ENCODE measurements at regions not wholly inside any gene's neighbourhood (a gene's known extent, or its start where the extent isn't known, plus 50 kb on each side); places are given as distances from the start of the nearest gene placed in this dataset.

DNA sequence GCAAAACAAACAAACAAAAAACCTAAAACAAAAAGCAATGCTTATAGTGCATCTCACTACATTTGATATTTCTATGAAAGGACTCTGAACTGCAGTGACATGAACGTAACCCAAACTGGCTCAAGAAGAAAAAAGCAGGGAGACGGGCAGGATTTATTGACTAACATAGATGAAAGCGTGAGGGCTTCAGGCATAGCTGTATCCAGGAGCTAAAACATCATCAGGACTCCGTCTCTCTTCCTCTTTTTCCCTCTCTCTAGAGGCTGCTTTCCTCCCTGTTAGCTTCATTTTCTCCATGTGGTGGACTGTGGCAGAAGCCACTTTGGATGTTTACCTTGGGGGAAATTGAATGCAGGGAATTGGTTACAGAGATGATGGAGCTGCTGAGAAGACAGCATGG is 418.2 kb upstream of the PROK2 start:
- Histone ChIP-seq H3K27ac (ENCODE audit: low read depth, low read length) (no peak overlapping the region), H3K79me1 (ENCODE audit: low read depth, low read length) (no peaks in the 10 kb centered on the region), H3K56ac (replicated peaks; ENCODE audit: insufficient read length, low read depth, low read length) (no peak overlapping the region), H2BK15ac (ENCODE audit: low read length) (no peak overlapping the region), H4K91ac (replicated peaks; ENCODE audit: insufficient read length, low read length) (no peak overlapping the region), H2BK120ac (replicated peaks; ENCODE audit: low read depth, low read length) (no peak overlapping the region), H3K23ac (ENCODE audit: insufficient read length) (no peak overlapping the region), H3K27me3 (replicated peaks in 1 of 4; ENCODE audit: control insufficient read depth in 3 of 4, extremely low read depth in 1 of 4, insufficient read depth in 3 of 4, low read length in 3 of 4) (no peaks in the 10 kb centered on the region), H3K79me2 (ENCODE audit: control insufficient read depth in 1 of 2, insufficient read depth in 2 of 2, low read length in 2 of 2) (no peaks in the 10 kb centered on the region), H3K23me2 (ENCODE audit: low read depth, low read length) (no peaks in the 10 kb centered on the region), H4K5ac (ENCODE audit: insufficient read length, low read depth, low read length) (no peak overlapping the region), H3K14ac (ENCODE audit: insufficient read length) (no peak overlapping the region), H3K36me3 (ENCODE audit: control insufficient read depth in 2 of 4, insufficient read depth in 4 of 4, low read length in 3 of 4) (0 out of 8 replicates have a peak, but pooled peaks cover 0 to 3% (median 0%) of the 10 kb centered on the region in 4 experiments), H2AFZ (ENCODE audit: low read length) (no peak overlapping the region), H3K4me2 (ENCODE audit: insufficient read depth in 1 of 2, low read depth in 2 of 2, low read length in 2 of 2) (no peak overlapping the region), H3K4me3 (ENCODE audit: extremely low read depth in 1 of 4, insufficient read depth in 2 of 4, low read depth in 3 of 4, low read length in 4 of 4) (no peak overlapping the region), H3K9ac (replicated peaks in 1 of 4; ENCODE audit: extremely low read depth in 1 of 4, low read depth in 3 of 4, low read length in 3 of 4) (no peak overlapping the region), H4K20me1 (replicated peaks in 1 of 2; ENCODE audit: control insufficient read depth in 1 of 2, insufficient read depth in 2 of 2, low read length in 2 of 2) (no peaks in the 10 kb centered on the region), H3K18ac (ENCODE audit: extremely low read depth, low read length) (no peak overlapping the region), H3K4me1 (replicated peaks in 1 of 4; ENCODE audit: control insufficient read depth in 3 of 4, insufficient read depth in 4 of 4, low read length in 3 of 4) (peaks cover 0 to 3% (median under 1%) of the 10 kb centered on the region in 4 experiments; a peak in 2 of 7 replicates), H2BK5ac (ENCODE audit: low read depth, low read length) (no peak overlapping the region), H3K9me3 (ENCODE audit: insufficient read depth in 2 of 2, low read depth in 1 of 2, low read length in 1 of 2) (peaks cover 8 to 9% of the 10 kb centered on the region in 2 experiments; a peak in 2 of 4 replicates), H4K8ac (ENCODE audit: extremely low read depth, insufficient read depth, low read length) (no peak overlapping the region), H2AK5ac (ENCODE audit: low read depth, low read length) (no peak overlapping the region; the same call in 1 of the 2 replicates), H2BK12ac (ENCODE audit: low read depth, low read length) (no peak overlapping the region), H2BK20ac (ENCODE audit: low read length) (peak overlapping the region; percentile 21; the same call in 1 of the 2 replicates), H3K4ac (replicated peaks; ENCODE audit: insufficient read length, low read depth, low read length) (no peak overlapping the region)
- DNase-seq (ENCODE audit: low read depth in 1 of 2, low spot score in 2 of 2) (no peak), FAIRE-seq (no peak)
- CTCF ChIA-PET (ENCODE audit: partially characterized antibody) = interaction anchor here (1.1 kb wide), 1 partner anchor 21 kb away, joined by 3 read pairs; no protein-coding TSS in a partner anchor
- TF ChIP-seq MAFK (IDR thresholded peaks at IDR 0.05; ENCODE audit: low read depth, low read length) = no peak
- TF ChIP-seq CBX8 (IDR thresholded peaks at IDR 0.05; ENCODE audit: borderline replicate concordance, low read depth, low read length) = no peak
- no peak for TF ChIP-seq SP2 (IDR thresholded peaks at IDR 0.05; ENCODE audit: low read length)
- no peak for TF ChIP-seq EZH2 (IDR thresholded peaks at IDR 0.05; ENCODE audit: low read depth, low read length, severe bottlenecking)
- TF ChIP-seq BRCA1 (IDR thresholded peaks at IDR 0.05; ENCODE audit: low read depth, low read length) = no peak
- POLR2A ChIA-PET (ENCODE audit: partially characterized antibody) = no interaction called here
- WGBS, 2 experiments (ENCODE audit: extremely low coverage in 1 of 2, insufficient coverage in 1 of 2, insufficient read length in 1 of 2, insufficient replicate concordance in 2 of 2, low coverage in 1 of 2, low lambda C conversion rate in 2 of 2, missing lambda C conversion rate in 1 of 2) = 93% methylated on average over 4 of the region's 4 CpGs; no CpG with 5 or more reads in 1 of the 2 experiments

All from H1 (cell line).